Panc1 (cell line): ENCODE measurements at regions not wholly inside any gene's neighbourhood (a gene's known extent, or its start where the extent isn't known, plus 50 kb on each side); places are given as distances from the start of the nearest gene placed in this dataset.

Experiments used
- ATAC-seq: fragments of 200-7000 bp; cut with Tn5 transposase; 2 replicates; pipeline ENCODE4 v1.9.1; 2020; ENCODE audit warnings: mild to moderate bottlenecking, moderate library complexity
- BruUV-seq: library from RNA; stranded (reverse); fragments of 400-500 nt; replicated peaks from 2 replicates; lab custom pipeline; 2021; lab: Mats Ljungman, UMichigan
- CTCF ChIA-PET: fragments of 300-600 bp; sonication (Branson Sonifier 250); formaldehyde crosslinking; loops from one replicate; lab custom pipeline; 2022; ENCODE audit warnings: antibody characterized with exemption; lab: Charles Lee
- POLR2A ChIA-PET: fragments of 300-600 bp; sonication (Branson Sonifier 250); formaldehyde crosslinking; loops from one replicate; lab custom pipeline; 2022; ENCODE audit warnings: antibody characterized with exemption; lab: Charles Lee
- DNase-seq: peaks from one replicate; pipeline ENCODE4 v3.0.0-alpha.2; 2010; ENCODE audit warnings: low read depth, low spot score
- H3K27ac ChIP-seq: 2 replicates; pipeline ENCODE4 v1.5.1; 2011; ENCODE audit warnings: mild to moderate bottlenecking, low read length, inconsistent platforms
- H3K27me3 ChIP-seq: fragments of 200-500 bp; sonication (Bioruptor generic); 2 replicates; pipeline ENCODE4 v1.6.0; 2014; ENCODE audit warnings: low read length, inconsistent platforms; ENCODE audit not compliant: control insufficient read depth, insufficient read depth
- H3K36me3 ChIP-seq: fragments of 200-500 bp; sonication (Bioruptor generic); 2 replicates; pipeline ENCODE4 v1.5.1; 2014; ENCODE audit warnings: inconsistent platforms, mild to moderate bottlenecking, low read length, moderate library complexity; ENCODE audit not compliant: control insufficient read depth, insufficient read depth
- H3K4me1 ChIP-seq: 2 replicates; pipeline ENCODE4 v1.5.1; 2011; ENCODE audit warnings: inconsistent platforms, mild to moderate bottlenecking, low read length, moderate library complexity; ENCODE audit not compliant: control insufficient read depth, insufficient read depth
- H3K4me3 ChIP-seq, 2 experiments: 2 replicates each; pipeline ENCODE4 v1.5.1; 2011 to 2012; ENCODE audit warnings: low read depth in 2 of 2, low read length in 2 of 2, mild to moderate bottlenecking in 2 of 2, inconsistent platforms in 1 of 2, moderate library complexity in 1 of 2
- H3K9me3 ChIP-seq: fragments of 200-500 bp; sonication (Bioruptor generic); 2 replicates; pipeline ENCODE4 v1.5.1; 2014; ENCODE audit warnings: low read depth, mild to moderate bottlenecking, inconsistent platforms, low read length, moderate library complexity; ENCODE audit not compliant: control insufficient read depth, insufficient read depth
- POLR2AphosphoS5 ChIP-seq: IDR thresholded peaks from 2 replicates; pipeline ENCODE4 v1.6.1; 2012; ENCODE audit warnings: mild to moderate bottlenecking, low read depth, low read length, moderate library complexity
- SIN3A ChIP-seq: IDR thresholded peaks from 2 replicates; pipeline ENCODE4 v1.6.1; 2012; ENCODE audit warnings: low read depth, mild to moderate bottlenecking, low read length, moderate library complexity, borderline replicate concordance; ENCODE audit not compliant: insufficient read depth
- TCF7L2 ChIP-seq: IDR thresholded peaks from 2 replicates; pipeline ENCODE4 v1.6.1; 2011; ENCODE audit warnings: mild to moderate bottlenecking, low read depth, low read length, inconsistent platforms
- in situ Hi-C: cut with HindIII; loops from 2 replicates; pipeline ENCODE4 v1.10.0; 2016; ENCODE audit warnings: low sequenced_read_pairs, low pct_unique_long_range_greater_than_20kb
- intact Hi-C: fragments of 100-400 bp; cut with micrococcal nuclease; formaldehyde crosslinking; loops from one replicate; pipeline ENCODE4 v1.10.0; 2022; ENCODE audit not compliant: unreplicated experiment
- TF ChIP-seq, protein P1 (sequence below): fragments of 450-650 bp; IDR thresholded peaks from 2 replicates; pipeline ENCODE4 v1.5.1; 2017; ENCODE audit warnings: mild to moderate bottlenecking
- TF ChIP-seq, protein P2 (sequence below), 2 experiments: IDR thresholded peaks; 2 replicates each; pipeline ENCODE4 v1.6.1; 2011 to 2012; ENCODE audit warnings: low read depth in 2 of 2, control low read depth in 1 of 2, low read length in 1 of 2, mild to moderate bottlenecking in 1 of 2, moderate library complexity in 1 of 2; ENCODE audit not compliant: insufficient read depth in 1 of 2

DNA sequence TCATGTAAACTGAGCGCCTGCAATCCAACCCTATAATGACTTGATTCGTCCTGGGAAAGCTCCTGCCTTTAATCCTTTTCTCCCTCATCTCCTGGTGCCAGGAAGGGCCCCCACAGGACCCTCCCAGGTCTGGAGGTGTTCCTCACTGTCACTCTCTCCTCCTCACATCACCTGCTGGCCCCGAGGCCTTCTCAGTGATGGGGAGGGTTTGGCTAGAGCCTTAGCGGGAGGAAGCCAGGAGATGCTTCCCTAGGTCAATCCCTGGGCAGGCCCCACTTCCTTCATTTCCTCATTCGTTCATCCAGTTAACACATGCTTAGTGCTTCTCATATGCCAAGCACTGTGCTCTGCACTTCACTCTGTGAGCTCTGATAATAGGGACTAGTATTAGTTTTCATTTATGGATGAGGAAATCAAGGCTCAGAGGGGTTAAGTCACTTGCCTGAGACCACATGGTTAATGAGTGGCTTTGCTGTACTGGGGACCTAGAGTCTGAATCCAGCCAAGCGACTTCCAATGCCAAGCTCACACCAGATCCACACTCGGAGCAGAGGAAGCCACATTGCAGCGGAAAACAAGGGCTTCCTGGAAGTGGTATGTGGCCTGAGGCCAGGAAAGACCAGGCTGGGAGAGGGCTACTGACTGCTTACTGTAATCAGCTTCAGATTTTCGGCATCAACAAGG, 50.3 kb upstream of the CHRNB4 start:
- no peak for ATAC-seq
- no peak for DNase-seq
- POLR2A ChIA-PET, result interaction anchor here (0.6 kb wide), 1 partner anchor 254 kb away, joined by 3 read pairs; no protein-coding TSS in a partner anchor
- CTCF ChIA-PET, result interaction anchor here (0.7 kb wide), 1 partner anchor 428 kb away, joined by 3 read pairs; no protein-coding TSS in a partner anchor
- H3K4me3 ChIP-seq, result no peak overlapping the region
- intact Hi-C loops (no loop called here), in situ Hi-C loops (no loop called here)
- H3K4me1 ChIP-seq, result no peaks in the 10 kb centered on the region
- TF ChIP-seq, protein P1, sequence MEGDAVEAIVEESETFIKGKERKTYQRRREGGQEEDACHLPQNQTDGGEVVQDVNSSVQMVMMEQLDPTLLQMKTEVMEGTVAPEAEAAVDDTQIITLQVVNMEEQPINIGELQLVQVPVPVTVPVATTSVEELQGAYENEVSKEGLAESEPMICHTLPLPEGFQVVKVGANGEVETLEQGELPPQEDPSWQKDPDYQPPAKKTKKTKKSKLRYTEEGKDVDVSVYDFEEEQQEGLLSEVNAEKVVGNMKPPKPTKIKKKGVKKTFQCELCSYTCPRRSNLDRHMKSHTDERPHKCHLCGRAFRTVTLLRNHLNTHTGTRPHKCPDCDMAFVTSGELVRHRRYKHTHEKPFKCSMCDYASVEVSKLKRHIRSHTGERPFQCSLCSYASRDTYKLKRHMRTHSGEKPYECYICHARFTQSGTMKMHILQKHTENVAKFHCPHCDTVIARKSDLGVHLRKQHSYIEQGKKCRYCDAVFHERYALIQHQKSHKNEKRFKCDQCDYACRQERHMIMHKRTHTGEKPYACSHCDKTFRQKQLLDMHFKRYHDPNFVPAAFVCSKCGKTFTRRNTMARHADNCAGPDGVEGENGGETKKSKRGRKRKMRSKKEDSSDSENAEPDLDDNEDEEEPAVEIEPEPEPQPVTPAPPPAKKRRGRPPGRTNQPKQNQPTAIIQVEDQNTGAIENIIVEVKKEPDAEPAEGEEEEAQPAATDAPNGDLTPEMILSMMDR, result no peak
- TF ChIP-seq POLR2AphosphoS5 (no peak), TCF7L2 (no peak), SIN3A (no peak)
- TF ChIP-seq, protein P2, sequence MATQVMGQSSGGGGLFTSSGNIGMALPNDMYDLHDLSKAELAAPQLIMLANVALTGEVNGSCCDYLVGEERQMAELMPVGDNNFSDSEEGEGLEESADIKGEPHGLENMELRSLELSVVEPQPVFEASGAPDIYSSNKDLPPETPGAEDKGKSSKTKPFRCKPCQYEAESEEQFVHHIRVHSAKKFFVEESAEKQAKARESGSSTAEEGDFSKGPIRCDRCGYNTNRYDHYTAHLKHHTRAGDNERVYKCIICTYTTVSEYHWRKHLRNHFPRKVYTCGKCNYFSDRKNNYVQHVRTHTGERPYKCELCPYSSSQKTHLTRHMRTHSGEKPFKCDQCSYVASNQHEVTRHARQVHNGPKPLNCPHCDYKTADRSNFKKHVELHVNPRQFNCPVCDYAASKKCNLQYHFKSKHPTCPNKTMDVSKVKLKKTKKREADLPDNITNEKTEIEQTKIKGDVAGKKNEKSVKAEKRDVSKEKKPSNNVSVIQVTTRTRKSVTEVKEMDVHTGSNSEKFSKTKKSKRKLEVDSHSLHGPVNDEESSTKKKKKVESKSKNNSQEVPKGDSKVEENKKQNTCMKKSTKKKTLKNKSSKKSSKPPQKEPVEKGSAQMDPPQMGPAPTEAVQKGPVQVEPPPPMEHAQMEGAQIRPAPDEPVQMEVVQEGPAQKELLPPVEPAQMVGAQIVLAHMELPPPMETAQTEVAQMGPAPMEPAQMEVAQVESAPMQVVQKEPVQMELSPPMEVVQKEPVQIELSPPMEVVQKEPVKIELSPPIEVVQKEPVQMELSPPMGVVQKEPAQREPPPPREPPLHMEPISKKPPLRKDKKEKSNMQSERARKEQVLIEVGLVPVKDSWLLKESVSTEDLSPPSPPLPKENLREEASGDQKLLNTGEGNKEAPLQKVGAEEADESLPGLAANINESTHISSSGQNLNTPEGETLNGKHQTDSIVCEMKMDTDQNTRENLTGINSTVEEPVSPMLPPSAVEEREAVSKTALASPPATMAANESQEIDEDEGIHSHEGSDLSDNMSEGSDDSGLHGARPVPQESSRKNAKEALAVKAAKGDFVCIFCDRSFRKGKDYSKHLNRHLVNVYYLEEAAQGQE (IDR thresholded peaks at IDR 0.05; ENCODE audit: insufficient read depth in 1 of 2, low read depth in 2 of 2, low read length in 1 of 2), result no peak
- no peak overlapping the region for H3K27ac ChIP-seq
- no TSS peak for BruUV-seq
- H3K36me3 ChIP-seq, result no peaks in the 10 kb centered on the region
- H3K27me3 ChIP-seq, result no peaks in the 10 kb centered on the region
- H3K9me3 ChIP-seq, result no peaks in the 10 kb centered on the region
